Liver (tissue), 8 donors: ENCODE measurements at regions not wholly inside any gene's neighbourhood (a gene's known extent, or its start where the extent isn't known, plus 50 kb on each side); places are given as distances from the start of the nearest gene placed in this dataset.

ENCODE experiments used
- DNase-seq: peaks from one replicate; pipeline ENCODE4 v3.0.0-alpha.2; 2017; ENCODE audit warnings: low spot score
- H3K27ac ChIP-seq, 2 donors: one replicate each; pipeline ENCODE4 v1.7.0; 2013; ENCODE audit warnings: inconsistent platforms in 2 of 2, low read length in 2 of 2, control low read depth in 1 of 2, low read depth in 1 of 2, mild to moderate bottlenecking in 1 of 2
- H3K27me3 ChIP-seq, 4 donors: one replicate each; pipeline versions ENCODE4 v1.6.1 to v1.7.0; 2013; ENCODE audit warnings: low read length in 3 of 4, inconsistent platforms in 1 of 4, mild to moderate bottlenecking in 1 of 4, moderate library complexity in 1 of 4; ENCODE audit not compliant: control insufficient read depth in 4 of 4, insufficient read depth in 4 of 4
- H3K36me3 ChIP-seq, 4 donors: one replicate each; pipeline versions ENCODE4 v1.6.1 to v1.7.0; 2013; ENCODE audit warnings: low read length in 3 of 4, mild to moderate bottlenecking in 3 of 4, low read depth in 1 of 4, moderate library complexity in 1 of 4; ENCODE audit not compliant: control insufficient read depth in 4 of 4, insufficient read depth in 3 of 4
- H3K4me1 ChIP-seq, 4 donors: one replicate each; pipeline versions ENCODE4 v1.6.1 to v1.7.0; 2013; ENCODE audit warnings: low read length in 3 of 4, mild to moderate bottlenecking in 3 of 4, moderate library complexity in 1 of 4; ENCODE audit not compliant: control insufficient read depth in 4 of 4, insufficient read depth in 4 of 4
- H3K4me3 ChIP-seq, 3 donors: one replicate each; pipeline versions ENCODE4 v1.6.1 to v1.7.0; 2013; ENCODE audit warnings: low read length in 3 of 3, control low read depth in 1 of 3, low read depth in 1 of 3, mild to moderate bottlenecking in 1 of 3
- H3K9ac ChIP-seq, 2 donors: one replicate each; pipeline ENCODE4 v1.7.0; 2013; ENCODE audit warnings: low read length in 2 of 2, mild to moderate bottlenecking in 2 of 2, moderate library complexity in 2 of 2, control low read depth in 1 of 2, low read depth in 1 of 2
- H3K9me3 ChIP-seq, 4 donors: one replicate each; pipeline versions ENCODE4 v1.6.1 to v1.7.0; 2013; ENCODE audit warnings: low read length in 3 of 4; ENCODE audit not compliant: control insufficient read depth in 4 of 4
- ATF3 ChIP-seq: IDR thresholded peaks from 2 replicates; pipeline ENCODE4 v1.6.1; 2016; ENCODE audit warnings: antibody characterized with exemption
- CTCF ChIP-seq: fragments of 150-350 bp; IDR thresholded peaks from 2 replicates; pipeline ENCODE4 v1.5.1; 2017; ENCODE audit warnings: improper control_type of control experiment, low read depth, low read length; ENCODE audit not compliant: missing input control
- EGR1 ChIP-seq, 2 donors: IDR thresholded peaks; 2 replicates each; pipeline ENCODE4 v1.6.1; 2016 to 2018; ENCODE audit warnings: antibody characterized with exemption in 2 of 2, low read depth in 2 of 2
- FOXA1 ChIP-seq: IDR thresholded peaks from 2 replicates; pipeline ENCODE4 v1.6.1; 2016; ENCODE audit warnings: antibody characterized with exemption
- FOXA2 ChIP-seq: IDR thresholded peaks from 2 replicates; pipeline ENCODE4 v1.6.1; 2016; ENCODE audit warnings: antibody characterized with exemption
- GABPA ChIP-seq, 2 donors: IDR thresholded peaks in 1 of 2; conservative IDR thresholded peaks in 1 of 2; 2 replicates each; pipeline ENCODE4 v1.6.1; 2016; ENCODE audit warnings: antibody characterized with exemption in 2 of 2, mild to moderate bottlenecking in 1 of 2, moderate library complexity in 1 of 2
- HNF4A ChIP-seq, 2 donors: conservative IDR thresholded peaks; 2 replicates each; pipeline ENCODE4 v1.6.1; 2016; ENCODE audit warnings: antibody characterized with exemption in 2 of 2, mild to moderate bottlenecking in 2 of 2
- HNF4G ChIP-seq: IDR thresholded peaks from 2 replicates; pipeline ENCODE4 v1.6.1; 2016; ENCODE audit warnings: antibody characterized with exemption
- JUND ChIP-seq, 2 donors: IDR thresholded peaks; 2 replicates each; pipeline ENCODE4 v1.6.1; 2016; ENCODE audit warnings: antibody characterized with exemption in 2 of 2
- MAX ChIP-seq: IDR thresholded peaks from 2 replicates; pipeline ENCODE4 v1.6.1; 2016; ENCODE audit warnings: antibody characterized with exemption
- NR2F2 ChIP-seq: IDR thresholded peaks from 2 replicates; pipeline ENCODE4 v1.6.1; 2016; ENCODE audit warnings: antibody characterized with exemption
- RAD21 ChIP-seq, 2 donors: IDR thresholded peaks; 2 replicates each; pipeline ENCODE4 v1.6.1; 2016; ENCODE audit warnings: antibody characterized with exemption in 2 of 2, mild to moderate bottlenecking in 2 of 2
- REST ChIP-seq: IDR thresholded peaks from 2 replicates; pipeline ENCODE4 v1.6.1; 2016; ENCODE audit warnings: antibody characterized with exemption, mild to moderate bottlenecking
- RXRA ChIP-seq, 2 donors: IDR thresholded peaks; 2 replicates each; pipeline ENCODE4 v1.6.1; 2017 to 2018; ENCODE audit warnings: antibody characterized with exemption in 2 of 2, mild to moderate bottlenecking in 1 of 2
- SP1 ChIP-seq: IDR thresholded peaks from 2 replicates; pipeline ENCODE4 v1.6.1; 2018; ENCODE audit warnings: antibody characterized with exemption, mild to moderate bottlenecking
- TAF1 ChIP-seq: conservative IDR thresholded peaks from 2 replicates; pipeline ENCODE4 v1.6.1; 2016; ENCODE audit warnings: antibody characterized with exemption, mild to moderate bottlenecking
- YY1 ChIP-seq: IDR thresholded peaks from 2 replicates; pipeline ENCODE4 v1.6.1; 2016; ENCODE audit warnings: antibody characterized with exemption, mild to moderate bottlenecking
- ZBTB33 ChIP-seq: IDR thresholded peaks from 2 replicates; pipeline ENCODE4 v1.6.1; 2016; ENCODE audit warnings: antibody characterized with exemption
- WGBS: extraction: QIAGEN DNeasy Blood & Tissue Kit; methylation state at CpG from one replicate; pipeline ENCODE4 v1.1.7; 2013; 5-methylcytosine and 5-hydroxymethylcytosine counted together
- donor health status: healthy.
- donor health status: healthy.
- donor health status: healthy.
- donor health status: healthy.
- donor health status: healthy.

GRCh38 chr6:111941686-111942330 lies 68.6 kb upstream of the FYN start:
- 87% methylated on average over 2 of the region's 2 CpGs for WGBS
- H3K4me1 ChIP-seq: no peaks in the 10 kb centered on the region
- peaks cover 0 to 4% (median under 1%) of the 10 kb centered on the region in 4 donors for H3K9me3 ChIP-seq
- no peaks in the 10 kb centered on the region for H3K27me3 ChIP-seq
- H3K4me3 ChIP-seq: no peak overlapping the region
- DNase-seq: no peak
- TF ChIP-seq JUND (IDR thresholded peaks at IDR 0.05) (no peak), YY1 (no peak), TAF1 (no peak), GABPA (IDR thresholded peaks at IDR 0.05 in 1 of 2, conservative IDR thresholded peaks at IDR 0.05 in 1 of 2) (no peak), FOXA1 (no peak)
- H3K36me3 ChIP-seq: no peaks in the 10 kb centered on the region
- no peak overlapping the region for H3K9ac ChIP-seq
- H3K27ac ChIP-seq: no peak overlapping the region

- WGBS: 87% methylated on average over 2 of the region's 2 CpGs
- H3K9ac ChIP-seq: no peak overlapping the region
- H3K27ac ChIP-seq: no peak overlapping the region
- no peaks in the 10 kb centered on the region for H3K27me3 ChIP-seq
- H3K4me1 ChIP-seq: no peaks in the 10 kb centered on the region
- no peak for DNase-seq
- no peaks in the 10 kb centered on the region for H3K36me3 ChIP-seq
- H3K9me3 ChIP-seq: peaks cover 0 to 4% (median under 1%) of the 10 kb centered on the region in 4 donors
- no peak overlapping the region for H3K4me3 ChIP-seq
- TF ChIP-seq TAF1 (no peak), CTCF (no peak), RAD21 (IDR thresholded peaks at IDR 0.05) (no peak), YY1 (no peak), ATF3 (no peak), JUND (IDR thresholded peaks at IDR 0.05) (no peak), RXRA (IDR thresholded peaks at IDR 0.05) (no peak), HNF4A (conservative IDR thresholded peaks at IDR 0.05) (no peak), FOXA1 (no peak), GABPA (IDR thresholded peaks at IDR 0.05 in 1 of 2, conservative IDR thresholded peaks at IDR 0.05 in 1 of 2) (no peak)
These were observed 69.3 kb upstream of the FYN start for GRCh38 chr6:111942561-111942960.

GRCh38 chr6:111943266-111943665 lies 70.0 kb upstream of the FYN start:
- H3K36me3 ChIP-seq: no peaks in the 10 kb centered on the region
- no peak overlapping the region for H3K4me3 ChIP-seq
- no peaks in the 10 kb centered on the region for H3K4me1 ChIP-seq
- 74% methylated on average over 3 of the region's 3 CpGs for WGBS
- peaks cover 0 to 4% (median under 1%) of the 10 kb centered on the region in 4 donors for H3K9me3 ChIP-seq
- no peak overlapping the region for H3K27ac ChIP-seq
- H3K27me3 ChIP-seq: no peaks in the 10 kb centered on the region
- H3K9ac ChIP-seq: no peak overlapping the region
- DNase-seq: no peak
- TF ChIP-seq GABPA (IDR thresholded peaks at IDR 0.05 in 1 of 2, conservative IDR thresholded peaks at IDR 0.05 in 1 of 2): no peak
- no peak for TF ChIP-seq REST
- no peak for TF ChIP-seq FOXA1
- TF ChIP-seq SP1: no peak
- TF ChIP-seq HNF4A (conservative IDR thresholded peaks at IDR 0.05): no peak
- TF ChIP-seq MAX: no peak
- no peak for TF ChIP-seq EGR1 (IDR thresholded peaks at IDR 0.05; ENCODE audit: low read depth in 2 of 2)
- TF ChIP-seq FOXA2: no peak
- no peak for TF ChIP-seq RXRA (IDR thresholded peaks at IDR 0.05)
- no peak for TF ChIP-seq ATF3
- TF ChIP-seq HNF4G: no peak
- no peak for TF ChIP-seq ZBTB33
- no peak for TF ChIP-seq NR2F2
- TF ChIP-seq JUND (IDR thresholded peaks at IDR 0.05): no peak
